Erythroblast (primary cell): ENCODE measurements at regions not wholly inside any gene's neighbourhood (a gene's known extent, or its start where the extent isn't known, plus 50 kb on each side); places are given as distances from the start of the nearest gene placed in this dataset.
"Not testable (repeated sequence)": the region's sequence is repeated elsewhere in the genome, so short reads cannot be mapped to it uniquely, and the experiment has no call there.

Experiments
- DNase-seq, 2 experiments: peaks; one replicate each; lab custom pipeline; 2025; lab: John Stamatoyannopoulos, UW
- GATA1 ChIP-seq: IDR thresholded peaks from 2 replicates; pipeline ENCODE4 v1.6.1; 2011; ENCODE audit warnings: low read depth, mild to moderate bottlenecking, control low read depth, low read length, moderate library complexity
- POLR2A ChIP-seq: IDR thresholded peaks from 2 replicates; pipeline ENCODE4 v1.6.1; 2011; ENCODE audit warnings: mild to moderate bottlenecking, low read length

- TF ChIP-seq GATA1: no peak
- no peak for TF ChIP-seq POLR2A
- DNase-seq: peak; percentile 14 to 37
Measured at GRCh38 chr16:19980632-19981265, 92.9 kb downstream of the GPR139 start.

- TF ChIP-seq POLR2A: no peak
- no peak for TF ChIP-seq GATA1
- DNase-seq: no peak
Measured at GRCh38 chr16:19979638-19980037, 94.1 kb downstream of the GPR139 start.

- no peak for DNase-seq
- no peak for TF ChIP-seq POLR2A
- no peak for TF ChIP-seq GATA1
Measured at GRCh38 chr16:19974607-19975006, 90.0 kb upstream of the GPRC5B start.

- no peak for DNase-seq
- TF ChIP-seq GATA1: no peak
- TF ChIP-seq POLR2A: no peak
Measured at GRCh38 chr16:19972111-19972510, 87.5 kb upstream of the GPRC5B start.

GRCh38 chr16:19968891-19969683 lies 84.4 kb upstream of the GPRC5B start:
- no peak for DNase-seq
- TF ChIP-seq POLR2A: no peak
- TF ChIP-seq GATA1: no peak

GRCh38 chr16:19967963-19968362 lies 83.3 kb upstream of the GPRC5B start:
- TF ChIP-seq GATA1 (no peak), POLR2A (no peak)
- DNase-seq: no peak

GRCh38 chr16:19967561-19967960 lies 82.9 kb upstream of the GPRC5B start:
- no peak for TF ChIP-seq POLR2A
- no peak for TF ChIP-seq GATA1
- no peak for DNase-seq

- TF ChIP-seq POLR2A: no peak
- TF ChIP-seq GATA1: no peak
- no peak for DNase-seq
Measured at GRCh38 chr16:19963301-19963700, 78.7 kb upstream of the GPRC5B start.

- DNase-seq: no peak
- no peak for TF ChIP-seq POLR2A
Measured at GRCh38 chr16:19960183-19960582, 75.5 kb upstream of the GPRC5B start.

- TF ChIP-seq POLR2A: no peak
- no peak for TF ChIP-seq GATA1
- DNase-seq: no peak
Measured at GRCh38 chr16:19959736-19960135, 75.1 kb upstream of the GPRC5B start.

GRCh38 chr16:19955896-19956295 lies 71.2 kb upstream of the GPRC5B start:
- DNase-seq: not testable (repeated sequence)

GRCh38 chr16:19955084-19955483 lies 70.4 kb upstream of the GPRC5B start:
- not testable (repeated sequence) for DNase-seq

- DNase-seq: no peak
Measured at GRCh38 chr16:19948186-19949104, 63.8 kb upstream of the GPRC5B start.

GRCh38 chr16:19945934-19946333 lies 61.3 kb upstream of the GPRC5B start:
- TF ChIP-seq POLR2A (no peak), GATA1 (no peak)
- no peak for DNase-seq

More at GRCh38 chr16:19948186-19949104, 63.8 kb upstream of the GPRC5B start:
- TF ChIP-seq GATA1: no peak
- TF ChIP-seq POLR2A: no peak
